Panc1 (cell line): ENCODE measurements at regions not wholly inside any gene's neighbourhood (a gene's known extent, or its start where the extent isn't known, plus 50 kb on each side); places are given as distances from the start of the nearest gene placed in this dataset.

Source experiments
- CTCF ChIP-seq: fragments of 450-650 bp; IDR thresholded peaks from 2 replicates; pipeline ENCODE4 v1.5.1; 2017; ENCODE audit warnings: mild to moderate bottlenecking
- POLR2AphosphoS5 ChIP-seq: IDR thresholded peaks from 2 replicates; pipeline ENCODE4 v1.6.1; 2012; ENCODE audit warnings: mild to moderate bottlenecking, low read depth, low read length, moderate library complexity
- REST ChIP-seq, 2 experiments: IDR thresholded peaks; 2 replicates each; pipeline ENCODE4 v1.6.1; 2011 to 2012; ENCODE audit warnings: low read depth in 2 of 2, control low read depth in 1 of 2, low read length in 1 of 2, mild to moderate bottlenecking in 1 of 2, moderate library complexity in 1 of 2; ENCODE audit not compliant: insufficient read depth in 1 of 2
- SIN3A ChIP-seq: IDR thresholded peaks from 2 replicates; pipeline ENCODE4 v1.6.1; 2012; ENCODE audit warnings: low read depth, mild to moderate bottlenecking, low read length, moderate library complexity, borderline replicate concordance; ENCODE audit not compliant: insufficient read depth
- TCF7L2 ChIP-seq: IDR thresholded peaks from 2 replicates; pipeline ENCODE4 v1.6.1; 2011; ENCODE audit warnings: mild to moderate bottlenecking, low read depth, low read length, inconsistent platforms

GRCh38 chr7:97573065-97573464 lies 158.8 kb upstream of the TAC1 start:
- TF ChIP-seq CTCF (no peak), POLR2AphosphoS5 (no peak), TCF7L2 (no peak), REST (IDR thresholded peaks at IDR 0.05; ENCODE audit: insufficient read depth in 1 of 2, low read depth in 2 of 2, low read length in 1 of 2) (no peak), SIN3A (no peak)
